ENCODE measurements at regions not wholly inside any gene's neighbourhood (a gene's known extent, or its start where the extent isn't known, plus 50 kb on each side); places are given as distances from the start of the nearest gene placed in this dataset.

DNA sequence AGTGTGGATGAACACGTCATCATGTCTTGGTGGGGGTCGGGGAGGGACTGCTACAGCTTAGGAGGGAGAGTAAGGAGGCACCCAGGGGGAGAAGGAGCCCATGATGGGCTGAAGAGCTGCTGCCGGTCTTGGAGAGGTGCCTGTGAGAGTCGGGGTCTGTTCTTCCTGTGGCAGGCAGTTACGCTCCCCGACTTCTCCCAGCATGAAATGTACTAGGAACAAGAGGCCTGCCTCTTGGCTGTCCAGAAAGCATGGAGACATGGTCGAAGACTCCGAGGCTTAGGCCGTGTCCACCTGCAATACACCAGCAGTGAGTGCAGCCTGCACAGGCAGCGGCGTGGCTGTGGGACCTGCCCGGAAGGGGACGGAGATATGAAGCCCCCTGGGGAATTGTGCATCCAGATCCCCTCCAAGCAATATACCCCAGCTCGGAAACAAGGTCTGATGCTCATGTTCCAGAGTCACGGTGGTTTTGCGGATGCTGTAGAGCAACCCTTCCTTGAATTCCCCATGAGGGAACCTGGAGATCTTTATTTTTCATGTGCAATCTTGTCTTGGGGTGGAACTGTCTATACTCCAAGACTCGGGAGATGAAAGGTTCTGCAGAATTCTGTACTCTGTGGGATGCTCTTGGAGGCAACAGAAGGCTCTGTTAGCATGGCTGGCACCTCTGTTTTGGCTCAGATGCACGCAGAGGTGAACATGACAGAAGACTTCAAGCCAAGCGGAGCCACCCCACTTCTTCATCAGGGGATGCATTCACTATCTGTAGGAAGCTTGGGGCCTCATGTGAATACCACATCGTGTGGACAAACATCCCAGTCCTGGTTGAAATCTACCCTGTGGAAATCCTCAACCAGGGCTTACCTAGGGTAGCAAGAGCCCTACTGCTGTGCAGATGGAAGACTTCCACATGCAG, 374.9 kb upstream of the IRX4 start:
- TF ChIP-seq, protein P1, sequence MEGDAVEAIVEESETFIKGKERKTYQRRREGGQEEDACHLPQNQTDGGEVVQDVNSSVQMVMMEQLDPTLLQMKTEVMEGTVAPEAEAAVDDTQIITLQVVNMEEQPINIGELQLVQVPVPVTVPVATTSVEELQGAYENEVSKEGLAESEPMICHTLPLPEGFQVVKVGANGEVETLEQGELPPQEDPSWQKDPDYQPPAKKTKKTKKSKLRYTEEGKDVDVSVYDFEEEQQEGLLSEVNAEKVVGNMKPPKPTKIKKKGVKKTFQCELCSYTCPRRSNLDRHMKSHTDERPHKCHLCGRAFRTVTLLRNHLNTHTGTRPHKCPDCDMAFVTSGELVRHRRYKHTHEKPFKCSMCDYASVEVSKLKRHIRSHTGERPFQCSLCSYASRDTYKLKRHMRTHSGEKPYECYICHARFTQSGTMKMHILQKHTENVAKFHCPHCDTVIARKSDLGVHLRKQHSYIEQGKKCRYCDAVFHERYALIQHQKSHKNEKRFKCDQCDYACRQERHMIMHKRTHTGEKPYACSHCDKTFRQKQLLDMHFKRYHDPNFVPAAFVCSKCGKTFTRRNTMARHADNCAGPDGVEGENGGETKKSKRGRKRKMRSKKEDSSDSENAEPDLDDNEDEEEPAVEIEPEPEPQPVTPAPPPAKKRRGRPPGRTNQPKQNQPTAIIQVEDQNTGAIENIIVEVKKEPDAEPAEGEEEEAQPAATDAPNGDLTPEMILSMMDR (IDR thresholded peaks at IDR 0.05; ENCODE audit: insufficient read depth, low read length, poor library complexity, severe bottlenecking): no peak
- TF ChIP-seq EZH2phosphoT487 (conservative IDR thresholded peaks at IDR 0.05; ENCODE audit: low read length): no peak
